Muscle layer of duodenum (tissue), 2 donors: ENCODE measurements at regions not wholly inside any gene's neighbourhood (a gene's known extent, or its start where the extent isn't known, plus 50 kb on each side); places are given as distances from the start of the nearest gene placed in this dataset.

Source experiments
- H3K27ac ChIP-seq: one replicate; pipeline ENCODE4 v1.7.0; 2013; ENCODE audit warnings: mild to moderate bottlenecking, low read length
- H3K27me3 ChIP-seq: one replicate; pipeline ENCODE4 v1.7.0; 2013; ENCODE audit warnings: low read depth, mild to moderate bottlenecking, control low read depth, low read length
- H3K36me3 ChIP-seq, 2 donors: one replicate each; pipeline ENCODE4 v1.7.0; 2013; ENCODE audit warnings: low read length in 2 of 2, control low read depth in 1 of 2, mild to moderate bottlenecking in 1 of 2; ENCODE audit not compliant: insufficient read depth in 2 of 2, control insufficient read depth in 1 of 2
- H3K4me1 ChIP-seq, 2 donors: one replicate each; pipeline ENCODE4 v1.7.0; 2013; ENCODE audit warnings: low read length in 2 of 2, mild to moderate bottlenecking in 2 of 2, control low read depth in 1 of 2, moderate library complexity in 1 of 2; ENCODE audit not compliant: insufficient read depth in 2 of 2, control insufficient read depth in 1 of 2
- H3K4me3 ChIP-seq, 2 donors: one replicate each; pipeline ENCODE4 v1.7.0; 2013; ENCODE audit warnings: low read length in 2 of 2, low read depth in 1 of 2, mild to moderate bottlenecking in 1 of 2
- H3K9me3 ChIP-seq, 2 donors: one replicate each; pipeline ENCODE4 v1.7.0; 2013; ENCODE audit warnings: low read length in 2 of 2, control low read depth in 1 of 2, mild to moderate bottlenecking in 1 of 2; ENCODE audit not compliant: control insufficient read depth in 1 of 2
- donor health status: healthy.

GRCh38 chr5:105903069-105903468 is 1767.7 kb downstream of the EFNA5 start:
- Histone ChIP-seq H3K9me3 (no peaks in the 10 kb centered on the region), H3K27me3 (no peaks in the 10 kb centered on the region), H3K4me3 (no peak overlapping the region), H3K4me1 (no peaks in the 10 kb centered on the region), H3K27ac (no peak overlapping the region), H3K36me3 (no peaks in the 10 kb centered on the region)

- Histone ChIP-seq H3K27me3 (no peaks in the 10 kb centered on the region), H3K9me3 (no peaks in the 10 kb centered on the region), H3K36me3 (no peaks in the 10 kb centered on the region), H3K4me3 (no peak overlapping the region), H3K27ac (no peak overlapping the region), H3K4me1 (no peaks in the 10 kb centered on the region)
Measured at GRCh38 chr5:105899726-105900125, 1771.0 kb downstream of the EFNA5 start.

GRCh38 chr5:105898183-105898582 is 1772.6 kb downstream of the EFNA5 start:
- Histone ChIP-seq H3K27me3 (no peaks in the 10 kb centered on the region), H3K27ac (no peak overlapping the region), H3K36me3 (no peaks in the 10 kb centered on the region), H3K4me1 (no peaks in the 10 kb centered on the region), H3K9me3 (no peaks in the 10 kb centered on the region), H3K4me3 (no peak overlapping the region)

- no peaks in the 10 kb centered on the region for H3K27me3 ChIP-seq
- H3K27ac ChIP-seq: no peak overlapping the region
Measured at GRCh38 chr5:105885266-105885665, 1785.5 kb downstream of the EFNA5 start.

GRCh38 chr5:105882956-105883481 is 1787.7 kb downstream of the EFNA5 start:
- H3K27ac ChIP-seq: no peak overlapping the region

More at GRCh38 chr5:105885266-105885665, 1785.5 kb downstream of the EFNA5 start:
- Histone ChIP-seq H3K4me3 (no peak overlapping the region), H3K36me3 (no peaks in the 10 kb centered on the region), H3K4me1 (no peaks in the 10 kb centered on the region), H3K9me3 (peaks cover 0 to 2% of the 10 kb centered on the region in 2 donors)

GRCh38 chr5:105878402-105878801 is 1792.3 kb downstream of the EFNA5 start:
- Histone ChIP-seq H3K27ac (no peak overlapping the region), H3K9me3 (peaks cover 0 to 2% of the 10 kb centered on the region in 2 donors), H3K4me3 (no peak overlapping the region), H3K27me3 (no peaks in the 10 kb centered on the region), H3K4me1 (no peaks in the 10 kb centered on the region), H3K36me3 (no peaks in the 10 kb centered on the region)

More at GRCh38 chr5:105882956-105883481, 1787.7 kb downstream of the EFNA5 start:
- Histone ChIP-seq H3K36me3 (no peaks in the 10 kb centered on the region), H3K4me1 (no peaks in the 10 kb centered on the region), H3K4me3 (no peak overlapping the region), H3K27me3 (no peaks in the 10 kb centered on the region), H3K9me3 (no peaks in the 10 kb centered on the region)

GRCh38 chr5:105877592-105877991 is 1793.1 kb downstream of the EFNA5 start:
- Histone ChIP-seq H3K36me3 (no peaks in the 10 kb centered on the region), H3K4me3 (no peak overlapping the region), H3K9me3 (peaks cover 0 to 2% of the 10 kb centered on the region in 2 donors), H3K27me3 (no peaks in the 10 kb centered on the region), H3K27ac (no peak overlapping the region), H3K4me1 (no peaks in the 10 kb centered on the region)

- no peaks in the 10 kb centered on the region for H3K27me3 ChIP-seq
- H3K9me3 ChIP-seq: peaks cover 0 to 2% of the 10 kb centered on the region in 2 donors
- no peaks in the 10 kb centered on the region for H3K4me1 ChIP-seq
- H3K4me3 ChIP-seq: no peak overlapping the region
- H3K36me3 ChIP-seq: no peaks in the 10 kb centered on the region
- no peak overlapping the region for H3K27ac ChIP-seq
Measured at GRCh38 chr5:105874316-105874715, 1796.4 kb downstream of the EFNA5 start.

GRCh38 chr5:105872569-105873270 is 1798.0 kb downstream of the EFNA5 start:
- Histone ChIP-seq H3K9me3 (peaks cover 0 to 6% of the 10 kb centered on the region in 2 donors), H3K4me1 (no peaks in the 10 kb centered on the region), H3K4me3 (no peak overlapping the region)

GRCh38 chr5:105868038-105868780 is 1802.5 kb downstream of the EFNA5 start:
- Histone ChIP-seq H3K36me3 (no peaks in the 10 kb centered on the region), H3K27ac (no peak overlapping the region), H3K4me1 (no peaks in the 10 kb centered on the region), H3K27me3 (no peaks in the 10 kb centered on the region), H3K9me3 (peaks cover 0 to 14% of the 10 kb centered on the region in 2 donors), H3K4me3 (no peak overlapping the region)

More at GRCh38 chr5:105872569-105873270, 1798.0 kb downstream of the EFNA5 start:
- no peaks in the 10 kb centered on the region for H3K27me3 ChIP-seq
- no peak overlapping the region for H3K27ac ChIP-seq
- no peaks in the 10 kb centered on the region for H3K36me3 ChIP-seq

GRCh38 chr5:105865834-105866233 is 1804.9 kb downstream of the EFNA5 start:
- Histone ChIP-seq H3K27ac (no peak overlapping the region), H3K4me3 (no peak overlapping the region), H3K36me3 (no peaks in the 10 kb centered on the region), H3K4me1 (no peaks in the 10 kb centered on the region), H3K9me3 (peaks cover 0 to 14% of the 10 kb centered on the region in 2 donors), H3K27me3 (no peaks in the 10 kb centered on the region)
